ENCODE measurements at regions not wholly inside any gene's neighbourhood (a gene's known extent, or its start where the extent isn't known, plus 50 kb on each side); places are given as distances from the start of the nearest gene placed in this dataset.

- TF ChIP-seq POLR2A (IDR thresholded peaks at IDR 0.05) (no peak), POLR2AphosphoS5 (IDR thresholded peaks at IDR 0.05) (no peak), EP300 (IDR thresholded peaks at IDR 0.05) (no peak)
- TF ChIP-seq, protein P1, sequence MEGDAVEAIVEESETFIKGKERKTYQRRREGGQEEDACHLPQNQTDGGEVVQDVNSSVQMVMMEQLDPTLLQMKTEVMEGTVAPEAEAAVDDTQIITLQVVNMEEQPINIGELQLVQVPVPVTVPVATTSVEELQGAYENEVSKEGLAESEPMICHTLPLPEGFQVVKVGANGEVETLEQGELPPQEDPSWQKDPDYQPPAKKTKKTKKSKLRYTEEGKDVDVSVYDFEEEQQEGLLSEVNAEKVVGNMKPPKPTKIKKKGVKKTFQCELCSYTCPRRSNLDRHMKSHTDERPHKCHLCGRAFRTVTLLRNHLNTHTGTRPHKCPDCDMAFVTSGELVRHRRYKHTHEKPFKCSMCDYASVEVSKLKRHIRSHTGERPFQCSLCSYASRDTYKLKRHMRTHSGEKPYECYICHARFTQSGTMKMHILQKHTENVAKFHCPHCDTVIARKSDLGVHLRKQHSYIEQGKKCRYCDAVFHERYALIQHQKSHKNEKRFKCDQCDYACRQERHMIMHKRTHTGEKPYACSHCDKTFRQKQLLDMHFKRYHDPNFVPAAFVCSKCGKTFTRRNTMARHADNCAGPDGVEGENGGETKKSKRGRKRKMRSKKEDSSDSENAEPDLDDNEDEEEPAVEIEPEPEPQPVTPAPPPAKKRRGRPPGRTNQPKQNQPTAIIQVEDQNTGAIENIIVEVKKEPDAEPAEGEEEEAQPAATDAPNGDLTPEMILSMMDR (IDR thresholded peaks at IDR 0.05), result no peak
Observed at GRCh38 chr5:18732556-18733479, 1098.6 kb downstream of the TAF11L14 start.
